ENCODE measurements at regions not wholly inside any gene's neighbourhood (a gene's known extent, or its start where the extent isn't known, plus 50 kb on each side); places are given as distances from the start of the nearest gene placed in this dataset.

DNA sequence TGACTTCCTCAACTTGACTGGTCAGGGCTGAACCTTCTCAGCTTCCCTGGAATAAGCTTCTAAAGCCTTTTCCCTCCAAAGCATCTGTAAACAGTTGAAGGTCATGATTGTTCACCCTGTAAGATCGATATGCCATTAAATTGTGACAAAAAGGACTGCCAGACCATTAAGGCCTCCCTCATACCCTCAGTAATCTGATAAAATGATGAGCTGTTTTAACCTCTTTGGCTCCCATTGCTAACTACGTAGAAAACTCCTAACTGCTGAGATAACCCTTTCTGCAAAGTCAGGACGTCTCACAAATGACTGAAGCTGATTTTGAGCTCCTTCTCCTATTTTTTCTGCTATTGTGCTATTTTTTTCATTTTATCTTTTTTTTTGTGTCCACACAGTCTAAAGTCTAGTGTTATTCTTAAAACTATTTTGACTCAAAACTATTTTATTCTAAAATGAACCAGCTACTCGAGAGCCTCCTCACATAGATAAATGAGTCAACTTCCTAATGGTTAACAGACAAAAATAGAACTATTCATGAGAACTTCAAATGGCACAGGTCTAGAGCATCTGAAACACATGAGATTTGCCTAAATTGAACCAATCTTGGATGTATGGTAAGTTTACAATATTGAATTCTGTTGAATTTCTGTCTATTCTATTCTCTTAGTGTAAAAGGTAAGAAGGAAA lies 395.6 kb upstream of the TLE4 start:
- no peaks in the 10 kb centered on the region for H3K4me1 ChIP-seq (ENCODE audit: low read depth, poor library complexity, severe bottlenecking)
- no peak overlapping the region for H3K27ac ChIP-seq
- H3K36me3 ChIP-seq (ENCODE audit: insufficient read depth), result no peaks in the 10 kb centered on the region
- H3K9ac ChIP-seq, result no peak overlapping the region
- H3K4me3 ChIP-seq (IDR thresholded peaks at IDR 0.05; ENCODE audit: insufficient read depth, low read depth, low read length), result no peak overlapping the region
- H4K20me1 ChIP-seq (ENCODE audit: insufficient read depth), result no peaks in the 10 kb centered on the region
- no peak overlapping the region for H2AFZ ChIP-seq (ENCODE audit: low read depth)
- H3K4me2 ChIP-seq, result no peak overlapping the region
- H3K27me3 ChIP-seq (ENCODE audit: insufficient read depth, low read depth), result no peaks in the 10 kb centered on the region
- TF ChIP-seq, protein P1, sequence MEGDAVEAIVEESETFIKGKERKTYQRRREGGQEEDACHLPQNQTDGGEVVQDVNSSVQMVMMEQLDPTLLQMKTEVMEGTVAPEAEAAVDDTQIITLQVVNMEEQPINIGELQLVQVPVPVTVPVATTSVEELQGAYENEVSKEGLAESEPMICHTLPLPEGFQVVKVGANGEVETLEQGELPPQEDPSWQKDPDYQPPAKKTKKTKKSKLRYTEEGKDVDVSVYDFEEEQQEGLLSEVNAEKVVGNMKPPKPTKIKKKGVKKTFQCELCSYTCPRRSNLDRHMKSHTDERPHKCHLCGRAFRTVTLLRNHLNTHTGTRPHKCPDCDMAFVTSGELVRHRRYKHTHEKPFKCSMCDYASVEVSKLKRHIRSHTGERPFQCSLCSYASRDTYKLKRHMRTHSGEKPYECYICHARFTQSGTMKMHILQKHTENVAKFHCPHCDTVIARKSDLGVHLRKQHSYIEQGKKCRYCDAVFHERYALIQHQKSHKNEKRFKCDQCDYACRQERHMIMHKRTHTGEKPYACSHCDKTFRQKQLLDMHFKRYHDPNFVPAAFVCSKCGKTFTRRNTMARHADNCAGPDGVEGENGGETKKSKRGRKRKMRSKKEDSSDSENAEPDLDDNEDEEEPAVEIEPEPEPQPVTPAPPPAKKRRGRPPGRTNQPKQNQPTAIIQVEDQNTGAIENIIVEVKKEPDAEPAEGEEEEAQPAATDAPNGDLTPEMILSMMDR (conservative IDR thresholded peaks at IDR 0.05; ENCODE audit: low read depth, low read length), result no peak
- H3K79me2 ChIP-seq (ENCODE audit: insufficient read depth, low read depth), result no peaks in the 10 kb centered on the region

DNA sequence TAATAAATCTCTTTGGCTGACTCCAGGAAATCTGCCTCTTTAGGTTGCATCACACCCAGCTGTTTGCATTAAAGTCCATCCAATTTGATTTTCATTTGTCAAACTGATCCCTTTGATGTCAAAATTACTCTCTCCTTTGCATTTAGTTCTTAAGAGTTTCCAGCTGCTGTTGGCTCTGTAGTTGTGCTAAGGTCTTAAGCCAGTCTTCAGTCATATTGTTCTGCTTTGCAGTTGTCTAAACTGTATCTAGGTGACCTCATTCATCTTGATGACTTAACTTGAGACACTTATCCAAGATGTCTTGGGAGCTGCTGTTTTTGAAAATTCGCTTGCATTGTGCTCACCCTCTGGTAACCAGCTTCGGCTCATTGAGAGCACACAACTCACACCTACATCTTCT lies 386.9 kb upstream of the TLE4 start:
- TF ChIP-seq, protein P1 (conservative IDR thresholded peaks at IDR 0.05; ENCODE audit: low read depth, low read length), result no peak
- no peaks in the 10 kb centered on the region for H4K20me1 ChIP-seq (ENCODE audit: insufficient read depth)
- no peak overlapping the region for H3K27ac ChIP-seq
- H3K36me3 ChIP-seq (ENCODE audit: insufficient read depth), result no peaks in the 10 kb centered on the region
- no peak overlapping the region for H3K4me2 ChIP-seq
- no peaks in the 10 kb centered on the region for H3K4me1 ChIP-seq (ENCODE audit: low read depth, poor library complexity, severe bottlenecking)
- H3K4me3 ChIP-seq (IDR thresholded peaks at IDR 0.05; ENCODE audit: insufficient read depth, low read depth, low read length), result no peak overlapping the region
- H3K27me3 ChIP-seq (ENCODE audit: insufficient read depth, low read depth), result no peaks in the 10 kb centered on the region
- H3K9ac ChIP-seq, result no peak overlapping the region
- H3K79me2 ChIP-seq (ENCODE audit: insufficient read depth, low read depth), result no peaks in the 10 kb centered on the region
- no peak overlapping the region for H2AFZ ChIP-seq (ENCODE audit: low read depth)

DNA sequence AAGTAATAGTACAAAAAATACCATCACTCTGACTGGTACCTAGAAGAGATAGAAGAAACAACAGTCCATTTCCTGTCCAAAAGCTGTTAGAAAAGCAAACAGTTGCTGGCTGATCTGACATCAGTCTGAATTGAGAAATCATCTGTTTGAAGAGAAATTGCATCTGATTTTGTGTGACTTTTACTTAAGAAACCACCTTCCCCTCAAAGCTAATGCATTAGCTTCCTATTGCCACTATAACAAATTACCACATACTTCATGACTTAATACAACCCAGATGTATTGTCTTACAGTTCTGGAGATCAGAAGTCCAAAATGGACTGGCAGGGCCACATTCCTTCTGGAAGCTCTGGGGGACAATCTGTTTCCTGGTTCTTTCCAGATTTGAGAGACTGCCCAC lies 385.9 kb upstream of the TLE4 start:
- TF ChIP-seq, protein P1 (conservative IDR thresholded peaks at IDR 0.05; ENCODE audit: low read depth, low read length), result no peak
- Histone ChIP-seq H3K4me2 (no peak overlapping the region), H3K27me3 (ENCODE audit: insufficient read depth, low read depth) (no peaks in the 10 kb centered on the region), H2AFZ (ENCODE audit: low read depth) (no peak overlapping the region), H3K4me1 (ENCODE audit: low read depth, poor library complexity, severe bottlenecking) (no peaks in the 10 kb centered on the region), H3K79me2 (ENCODE audit: insufficient read depth, low read depth) (no peaks in the 10 kb centered on the region), H3K27ac (no peak overlapping the region), H3K9ac (no peak overlapping the region), H3K36me3 (ENCODE audit: insufficient read depth) (no peaks in the 10 kb centered on the region), H4K20me1 (ENCODE audit: insufficient read depth) (no peaks in the 10 kb centered on the region), H3K4me3 (IDR thresholded peaks at IDR 0.05; ENCODE audit: insufficient read depth, low read depth, low read length) (no peak overlapping the region)

DNA sequence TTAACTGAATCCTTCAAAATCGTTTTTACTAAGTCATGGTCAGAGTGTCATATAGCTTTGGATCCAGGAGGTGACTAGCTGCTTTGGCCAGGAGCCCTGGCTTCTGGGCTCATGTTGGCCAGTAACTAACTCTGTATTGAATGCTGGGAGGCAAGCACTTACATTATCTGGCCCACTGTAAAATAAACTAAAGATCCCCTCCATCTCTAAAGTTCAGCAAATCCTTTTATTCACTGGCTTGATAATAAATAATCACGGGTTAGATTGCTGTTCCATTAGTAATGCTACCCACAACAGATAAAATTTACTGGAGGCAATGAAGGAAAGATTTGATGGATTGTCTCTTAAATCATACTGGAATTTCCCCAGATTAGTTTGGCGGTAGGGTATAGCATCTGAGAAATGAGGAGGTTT lies 382.2 kb upstream of the TLE4 start:
- Histone ChIP-seq H3K9ac (no peak overlapping the region), H3K27me3 (ENCODE audit: insufficient read depth, low read depth) (no peaks in the 10 kb centered on the region), H3K36me3 (ENCODE audit: insufficient read depth) (no peaks in the 10 kb centered on the region), H3K4me3 (IDR thresholded peaks at IDR 0.05; ENCODE audit: insufficient read depth, low read depth, low read length) (no peak overlapping the region), H3K4me1 (ENCODE audit: low read depth, poor library complexity, severe bottlenecking) (no peaks in the 10 kb centered on the region), H2AFZ (ENCODE audit: low read depth) (no peak overlapping the region), H3K79me2 (ENCODE audit: insufficient read depth, low read depth) (no peaks in the 10 kb centered on the region), H3K4me2 (no peak overlapping the region), H3K27ac (no peak overlapping the region), H4K20me1 (ENCODE audit: insufficient read depth) (no peaks in the 10 kb centered on the region)
- TF ChIP-seq, protein P1 (conservative IDR thresholded peaks at IDR 0.05; ENCODE audit: low read depth, low read length), result no peak

Measured in KMS-11 (cell line).